H9 (cell line): ENCODE measurements at regions not wholly inside any gene's neighbourhood (a gene's known extent, or its start where the extent isn't known, plus 50 kb on each side); places are given as distances from the start of the nearest gene placed in this dataset.

Experiments
- DNase-seq: peaks from one replicate; pipeline ENCODE4 v3.0.0-alpha.2; 2017
- H2AFZ ChIP-seq: one replicate; pipeline ENCODE4 v1.6.1; 2013; ENCODE audit warnings: mild to moderate bottlenecking, low read length, control low read depth, moderate library complexity
- H2AK5ac ChIP-seq: 2 replicates; pipeline ENCODE4 v1.6.1; 2013; ENCODE audit warnings: low read length, control low read depth, mixed read lengths; ENCODE audit not compliant: insufficient read length
- H2BK120ac ChIP-seq: one replicate; pipeline ENCODE4 v1.6.1; 2013; ENCODE audit warnings: low read depth, mild to moderate bottlenecking, low read length, control low read depth, inconsistent platforms; ENCODE audit not compliant: poor library complexity, severe bottlenecking
- H2BK12ac ChIP-seq: 2 replicates; pipeline ENCODE4 v1.6.1; 2013; ENCODE audit warnings: low read length, control low read depth, mixed read lengths, low read depth; ENCODE audit not compliant: insufficient read length
- H2BK15ac ChIP-seq: 2 replicates; pipeline ENCODE4 v1.6.1; 2013; ENCODE audit warnings: low read depth, low read length, control low read depth
- H2BK20ac ChIP-seq: one replicate; pipeline ENCODE4 v1.6.1; 2013; ENCODE audit warnings: low read depth, mild to moderate bottlenecking, low read length, control low read depth, inconsistent platforms; ENCODE audit not compliant: poor library complexity, severe bottlenecking
- H2BK5ac ChIP-seq: 2 replicates; pipeline ENCODE4 v1.6.1; 2013; ENCODE audit warnings: low read length, control low read depth, mixed read lengths; ENCODE audit not compliant: insufficient read length
- H3K14ac ChIP-seq: 2 replicates; pipeline ENCODE4 v1.6.1; 2013; ENCODE audit warnings: low read length, control low read depth; ENCODE audit not compliant: insufficient read depth
- H3K18ac ChIP-seq: 2 replicates; pipeline ENCODE4 v1.6.1; 2013; ENCODE audit warnings: low read depth, mild to moderate bottlenecking, mixed read lengths, low read length, control low read depth; ENCODE audit not compliant: insufficient read length
- H3K23ac ChIP-seq: 2 replicates; pipeline ENCODE4 v1.6.1; 2013; ENCODE audit warnings: low read length, control low read depth, mixed read lengths, low read depth; ENCODE audit not compliant: insufficient read length
- H3K23me2 ChIP-seq: 2 replicates; pipeline ENCODE4 v1.6.1; 2013; ENCODE audit warnings: low read depth, mild to moderate bottlenecking, mixed read lengths, low read length, control low read depth; ENCODE audit not compliant: insufficient read length, poor library complexity, severe bottlenecking
- H3K27ac ChIP-seq: 2 replicates; pipeline ENCODE4 v1.5.1; 2013; ENCODE audit warnings: low read length, control low read depth, mixed read lengths, low read depth; ENCODE audit not compliant: insufficient read length
- H3K27me3 ChIP-seq: 2 replicates; pipeline ENCODE4 v1.6.1; 2013; ENCODE audit warnings: low read length, control low read depth, inconsistent platforms; ENCODE audit not compliant: insufficient read depth
- H3K4ac ChIP-seq: 2 replicates; pipeline ENCODE4 v1.6.1; 2013; ENCODE audit warnings: low read depth, mild to moderate bottlenecking, control low read depth, inconsistent platforms, low read length, moderate library complexity
- H3K4me1 ChIP-seq: 2 replicates; pipeline ENCODE4 v1.6.1; 2013; ENCODE audit warnings: low read length, control low read depth, inconsistent platforms; ENCODE audit not compliant: insufficient read depth
- H3K4me2 ChIP-seq: 2 replicates; pipeline ENCODE4 v1.6.1; 2013; ENCODE audit warnings: low read length, control low read depth, mixed read lengths; ENCODE audit not compliant: insufficient read length, insufficient read depth
- H3K56ac ChIP-seq: 2 replicates; pipeline ENCODE4 v1.6.1; 2013; ENCODE audit warnings: low read depth, mild to moderate bottlenecking, mixed read lengths, low read length, control low read depth; ENCODE audit not compliant: insufficient read length
- H3K79me1 ChIP-seq: 2 replicates; pipeline ENCODE4 v1.6.1; 2013; ENCODE audit warnings: low read depth, mild to moderate bottlenecking, moderate library complexity, low read length, control low read depth, inconsistent platforms; ENCODE audit not compliant: insufficient read depth, poor library complexity, severe bottlenecking
- H3K79me2 ChIP-seq: 2 replicates; pipeline ENCODE4 v1.6.1; 2013; ENCODE audit warnings: low read length, control low read depth, inconsistent platforms; ENCODE audit not compliant: insufficient read depth
- H3K9ac ChIP-seq: 2 replicates; pipeline ENCODE4 v1.6.1; 2013; ENCODE audit warnings: low read length, control low read depth, mixed read lengths; ENCODE audit not compliant: insufficient read length; ENCODE audit errors: extremely low read depth
- H3K9me3 ChIP-seq: one replicate; pipeline ENCODE4 v1.6.1; 2013; ENCODE audit warnings: low read depth, low read length, inconsistent platforms; ENCODE audit not compliant: control insufficient read depth
- H3T11ph ChIP-seq: one replicate; pipeline ENCODE4 v1.6.1; 2013; ENCODE audit warnings: mild to moderate bottlenecking, low read length, control low read depth, inconsistent platforms
- H4K20me1 ChIP-seq: one replicate; pipeline ENCODE4 v1.6.1; 2013; ENCODE audit not compliant: control insufficient read depth, insufficient read length, insufficient read depth
- H4K5ac ChIP-seq: 2 replicates; pipeline ENCODE4 v1.6.1; 2013; ENCODE audit warnings: low read depth, mild to moderate bottlenecking, mixed read lengths, low read length, control low read depth; ENCODE audit not compliant: insufficient read length
- H4K8ac ChIP-seq: replicated peaks from 2 replicates; pipeline ENCODE4 v1.6.1; 2013; ENCODE audit warnings: low read length, control low read depth, mixed read lengths, low read depth; ENCODE audit not compliant: insufficient read length
- H4K91ac ChIP-seq: 2 replicates; pipeline ENCODE4 v1.6.1; 2013; ENCODE audit warnings: low read depth, mild to moderate bottlenecking, moderate library complexity, mixed read lengths, low read length, control low read depth; ENCODE audit not compliant: insufficient read length
- H3K27ac Mint-ChIP-seq, 3 experiments: 2 replicates in 2 of 3; 3 replicates in 1 of 3; pipeline ENCODE4 v1.8.0; 2020 to 2021; ENCODE audit warnings: mixed read lengths in 3 of 3, mild to moderate bottlenecking in 1 of 3, moderate library complexity in 1 of 3
- H3K27me3 Mint-ChIP-seq: 2 replicates; pipeline ENCODE4 v1.8.0; 2021; ENCODE audit warnings: low read depth, mild to moderate bottlenecking, moderate library complexity, mixed read lengths
- H3K36me3 Mint-ChIP-seq, 3 experiments: 2 replicates in 2 of 3; 3 replicates in 1 of 3; pipeline ENCODE4 v1.8.0; 2020 to 2021; ENCODE audit warnings: low read depth in 3 of 3, mixed read lengths in 3 of 3; ENCODE audit not compliant: insufficient read depth in 1 of 3
- H3K4me1 Mint-ChIP-seq, 2 experiments: 2 replicates each; pipeline ENCODE4 v1.8.0; 2020; ENCODE audit warnings: mixed read lengths in 2 of 2
- H3K4me3 Mint-ChIP-seq, 2 experiments: 2 replicates in 1 of 2; 3 replicates in 1 of 2; pipeline ENCODE4 v1.8.0; 2020 to 2021; ENCODE audit warnings: mild to moderate bottlenecking in 2 of 2, mixed read lengths in 2 of 2, moderate library complexity in 1 of 2
- H3K9me3 Mint-ChIP-seq, 2 experiments: 2 replicates in 1 of 2; 3 replicates in 1 of 2; pipeline ENCODE4 v1.8.0; 2020; ENCODE audit warnings: mild to moderate bottlenecking in 2 of 2, mixed read lengths in 2 of 2, moderate library complexity in 1 of 2
- CTCF ChIP-seq: fragments of 200-600 bp; sonication (generic); conservative IDR thresholded peaks from 3 replicates; pipeline ENCODE4 v1.8.0; 2021; ENCODE audit warnings: antibody characterized with exemption, mild to moderate bottlenecking
- WGBS: extraction: QIAGEN DNeasy Blood & Tissue Kit; methylation state at CpG from one replicate; pipeline ENCODE4 v1.1.7; 2013; ENCODE audit warnings: missing lambda C conversion rate, low lambda C conversion rate, mixed read lengths; ENCODE audit not compliant: insufficient read length; ENCODE audit errors: extremely low coverage; 5-methylcytosine and 5-hydroxymethylcytosine counted together

- Histone ChIP-seq H4K8ac (no peak overlapping the region), H3K4me1 (no peaks in the 10 kb centered on the region), H3K27ac (no peak overlapping the region), H2BK120ac (no peak overlapping the region), H4K91ac (no peak overlapping the region), H3K56ac (no peak overlapping the region), H2BK20ac (no peak overlapping the region), H2BK5ac (no peak overlapping the region), H3K9ac (no peak overlapping the region), H4K20me1 (no peaks in the 10 kb centered on the region), H3K9me3 (no peaks in the 10 kb centered on the region), H3K27me3 (no peaks in the 10 kb centered on the region), H3K4me2 (no peak overlapping the region), H3K4ac (no peak overlapping the region), H3K23me2 (no peaks in the 10 kb centered on the region), H3K79me1 (no peaks in the 10 kb centered on the region), H2AFZ (no peak overlapping the region), H3K79me2 (no peaks in the 10 kb centered on the region), H3K18ac (no peak overlapping the region), H3T11ph (no peak overlapping the region), H4K5ac (no peak overlapping the region), H2BK15ac (no peak overlapping the region), H3K14ac (no peak overlapping the region), H3K23ac (no peak overlapping the region), H2AK5ac (no peak overlapping the region), H2BK12ac (no peak overlapping the region)
- TF ChIP-seq CTCF, result no peak
- no peak overlapping the region for H3K27ac Mint-ChIP-seq
- no peaks in the 10 kb centered on the region for H3K36me3 Mint-ChIP-seq
- H3K4me1 Mint-ChIP-seq, result no peaks in the 10 kb centered on the region
- no peaks in the 10 kb centered on the region for H3K9me3 Mint-ChIP-seq
- no CpG with 5 or more reads among the region's 1 CpG for WGBS
- no peak overlapping the region for H3K4me3 Mint-ChIP-seq
- no peaks in the 10 kb centered on the region for H3K27me3 Mint-ChIP-seq
- DNase-seq, result no peak
Observed at GRCh38 chr13:67299072-67299635, 69.0 kb upstream of the PCDH9 start.
